ENCODE measurements at regions not wholly inside any gene's neighbourhood (a gene's known extent, or its start where the extent isn't known, plus 50 kb on each side); places are given as distances from the start of the nearest gene placed in this dataset.

DNA sequence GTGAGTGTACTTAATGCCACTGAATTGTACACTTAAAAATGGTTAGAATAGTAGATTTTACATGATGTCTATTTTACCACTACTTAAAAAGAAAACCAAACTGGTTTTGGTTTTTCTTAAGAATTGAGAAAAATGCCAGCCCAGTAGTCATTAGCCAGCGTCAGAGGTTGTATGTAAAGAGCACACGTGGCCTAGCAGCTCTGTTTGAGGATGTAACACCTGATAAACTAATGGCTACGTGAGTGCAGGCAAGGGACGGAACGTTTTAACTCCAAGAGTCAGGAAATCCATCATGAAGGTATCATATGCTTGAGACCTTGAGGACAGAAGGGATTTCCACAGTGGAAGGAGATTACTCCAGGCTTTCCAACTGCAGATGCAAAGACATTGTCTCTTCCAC, 223.7 kb downstream of the MRPL39 start:
- H2BK5ac ChIP-seq (ENCODE audit: low read depth, low read length), result no peak overlapping the region
- H3K23me2 ChIP-seq (ENCODE audit: low read depth, low read length), result no peaks in the 10 kb centered on the region
- no peak overlapping the region for H3K23ac ChIP-seq (ENCODE audit: insufficient read length)
- DNase-seq (ENCODE audit: low read depth in 1 of 2, low spot score in 2 of 2), result no peak
- no peak overlapping the region for H3K9ac ChIP-seq (replicated peaks in 1 of 4; ENCODE audit: extremely low read depth in 1 of 4, low read depth in 3 of 4, low read length in 3 of 4)
- H2BK15ac ChIP-seq (ENCODE audit: low read length), result 0 out of 2 replicates have a peak overlapping the region, but pooled peaks have one; percentile 24
- H3K27ac ChIP-seq (ENCODE audit: low read depth, low read length), result no peak overlapping the region
- no peak overlapping the region for H2BK12ac ChIP-seq (ENCODE audit: low read depth, low read length)
- H3K27me3 ChIP-seq (replicated peaks in 1 of 4; ENCODE audit: control insufficient read depth in 3 of 4, extremely low read depth in 1 of 4, insufficient read depth in 3 of 4, low read length in 3 of 4), result no peaks in the 10 kb centered on the region
- 0 out of 2 replicates have a peak overlapping the region, but pooled peaks have one; percentile 21 for H2AFZ ChIP-seq (ENCODE audit: low read length)
- no peak overlapping the region for H3K4me3 ChIP-seq (ENCODE audit: extremely low read depth in 1 of 4, insufficient read depth in 2 of 4, low read depth in 3 of 4, low read length in 4 of 4)
- H4K91ac ChIP-seq (replicated peaks; ENCODE audit: insufficient read length, low read length), result no peak overlapping the region
- 93% methylated on average over 5 of the region's 5 CpGs; no CpG with 5 or more reads in 1 of the 2 experiments for WGBS, 2 experiments (ENCODE audit: extremely low coverage in 1 of 2, insufficient coverage in 1 of 2, insufficient read length in 1 of 2, insufficient replicate concordance in 2 of 2, low coverage in 1 of 2, low lambda C conversion rate in 2 of 2, missing lambda C conversion rate in 1 of 2)
- no peak overlapping the region for H4K8ac ChIP-seq (ENCODE audit: extremely low read depth, insufficient read depth, low read length)
- no peak overlapping the region for H2BK20ac ChIP-seq (ENCODE audit: low read length)
- H3K4me2 ChIP-seq (ENCODE audit: insufficient read depth in 1 of 2, low read depth in 2 of 2, low read length in 2 of 2), result no peak overlapping the region
- H4K20me1 ChIP-seq (replicated peaks in 1 of 2; ENCODE audit: control insufficient read depth in 1 of 2, insufficient read depth in 2 of 2, low read length in 2 of 2), result no peaks in the 10 kb centered on the region
- H4K5ac ChIP-seq (ENCODE audit: insufficient read length, low read depth, low read length), result no peak overlapping the region
- ChIA-PET CTCF (ENCODE audit: partially characterized antibody) (interaction anchor here (0.9 to 3.5 kb wide), 4 partner anchors 15 to 100 kb away, joined by 3 to 40 read pairs (median 14); no protein-coding TSS in a partner anchor), POLR2A (ENCODE audit: partially characterized antibody) (no interaction called here)
- H3K4me1 ChIP-seq (replicated peaks in 1 of 4; ENCODE audit: control insufficient read depth in 3 of 4, insufficient read depth in 4 of 4, low read length in 3 of 4), result peaks cover 0 to 3% (median 0%) of the 10 kb centered on the region in 4 experiments; a peak in 2 of 7 replicates
- no peak overlapping the region for H3K4ac ChIP-seq (replicated peaks; ENCODE audit: insufficient read length, low read depth, low read length)
- H3K36me3 ChIP-seq (ENCODE audit: control insufficient read depth in 2 of 4, insufficient read depth in 4 of 4, low read length in 3 of 4), result no peaks in the 10 kb centered on the region
- no peak overlapping the region for H3K18ac ChIP-seq (ENCODE audit: extremely low read depth, low read length)
- FAIRE-seq, result no peak
- H2AK5ac ChIP-seq (ENCODE audit: low read depth, low read length), result no peak overlapping the region
- H3K14ac ChIP-seq (ENCODE audit: insufficient read length), result no peak overlapping the region
- no peaks in the 10 kb centered on the region for H3K79me1 ChIP-seq (ENCODE audit: low read depth, low read length)
- no peak overlapping the region for H2BK120ac ChIP-seq (replicated peaks; ENCODE audit: low read depth, low read length)
- H3K56ac ChIP-seq (replicated peaks; ENCODE audit: insufficient read length, low read depth, low read length), result no peak overlapping the region
- H3K9me3 ChIP-seq (ENCODE audit: insufficient read depth in 2 of 2, low read depth in 1 of 2, low read length in 1 of 2), result no peaks in the 10 kb centered on the region
- H3K79me2 ChIP-seq (ENCODE audit: control insufficient read depth in 1 of 2, insufficient read depth in 2 of 2, low read length in 2 of 2), result no peaks in the 10 kb centered on the region
- TF ChIP-seq POLR2AphosphoS5 (IDR thresholded peaks at IDR 0.05; ENCODE audit: low read depth, low read length) (no peak), RXRA (IDR thresholded peaks at IDR 0.05; ENCODE audit: insufficient read depth, low read depth, low read length) (no peak), CHD2 (IDR thresholded peaks at IDR 0.05; ENCODE audit: low read length) (no peak), RFX5 (IDR thresholded peaks at IDR 0.05; ENCODE audit: borderline replicate concordance, low read depth, low read length) (no peak), BRCA1 (IDR thresholded peaks at IDR 0.05; ENCODE audit: low read depth, low read length) (no peak), MAFK (IDR thresholded peaks at IDR 0.05; ENCODE audit: low read depth, low read length) (no peak), SAP30 (IDR thresholded peaks at IDR 0.05; ENCODE audit: insufficient read depth, insufficient replicate concordance, low read length) (no peak), TEAD4 (IDR thresholded peaks at IDR 0.05; ENCODE audit: low read depth, low read length) (no peak), ASH2L (IDR thresholded peaks at IDR 0.05; ENCODE audit: low read length) (no peak), RBBP5 (IDR thresholded peaks at IDR 0.05; ENCODE audit: borderline replicate concordance, low read depth, low read length) (no peak), EGR1 (IDR thresholded peaks at IDR 0.05; ENCODE audit: borderline replicate concordance, low read depth, low read length) (no peak)
- TF ChIP-seq, protein P1, sequence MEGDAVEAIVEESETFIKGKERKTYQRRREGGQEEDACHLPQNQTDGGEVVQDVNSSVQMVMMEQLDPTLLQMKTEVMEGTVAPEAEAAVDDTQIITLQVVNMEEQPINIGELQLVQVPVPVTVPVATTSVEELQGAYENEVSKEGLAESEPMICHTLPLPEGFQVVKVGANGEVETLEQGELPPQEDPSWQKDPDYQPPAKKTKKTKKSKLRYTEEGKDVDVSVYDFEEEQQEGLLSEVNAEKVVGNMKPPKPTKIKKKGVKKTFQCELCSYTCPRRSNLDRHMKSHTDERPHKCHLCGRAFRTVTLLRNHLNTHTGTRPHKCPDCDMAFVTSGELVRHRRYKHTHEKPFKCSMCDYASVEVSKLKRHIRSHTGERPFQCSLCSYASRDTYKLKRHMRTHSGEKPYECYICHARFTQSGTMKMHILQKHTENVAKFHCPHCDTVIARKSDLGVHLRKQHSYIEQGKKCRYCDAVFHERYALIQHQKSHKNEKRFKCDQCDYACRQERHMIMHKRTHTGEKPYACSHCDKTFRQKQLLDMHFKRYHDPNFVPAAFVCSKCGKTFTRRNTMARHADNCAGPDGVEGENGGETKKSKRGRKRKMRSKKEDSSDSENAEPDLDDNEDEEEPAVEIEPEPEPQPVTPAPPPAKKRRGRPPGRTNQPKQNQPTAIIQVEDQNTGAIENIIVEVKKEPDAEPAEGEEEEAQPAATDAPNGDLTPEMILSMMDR (IDR thresholded peaks at IDR 0.05; ENCODE audit: control extremely low read depth in 1 of 3, insufficient read depth in 1 of 3, low read depth in 1 of 3, low read length in 3 of 3), result no peak
